B cell (primary cell): ENCODE measurements at regions not wholly inside any gene's neighbourhood (a gene's known extent, or its start where the extent isn't known, plus 50 kb on each side); places are given as distances from the start of the nearest gene placed in this dataset.

Experiments used
- EZH2 ChIP-seq: IDR thresholded peaks from 2 replicates; pipeline ENCODE4 v1.6.1; 2012; ENCODE audit warnings: borderline replicate concordance, low read depth, mild to moderate bottlenecking, moderate library complexity, low read length; ENCODE audit not compliant: insufficient read depth, poor library complexity, severe bottlenecking
- TF ChIP-seq, protein P1 (sequence below): fragments of 200-600 bp; IDR thresholded peaks from one replicate; pipeline ENCODE4 v1.8.0; 2022; ENCODE audit warnings: antibody characterized with exemption, mild to moderate bottlenecking

DNA sequence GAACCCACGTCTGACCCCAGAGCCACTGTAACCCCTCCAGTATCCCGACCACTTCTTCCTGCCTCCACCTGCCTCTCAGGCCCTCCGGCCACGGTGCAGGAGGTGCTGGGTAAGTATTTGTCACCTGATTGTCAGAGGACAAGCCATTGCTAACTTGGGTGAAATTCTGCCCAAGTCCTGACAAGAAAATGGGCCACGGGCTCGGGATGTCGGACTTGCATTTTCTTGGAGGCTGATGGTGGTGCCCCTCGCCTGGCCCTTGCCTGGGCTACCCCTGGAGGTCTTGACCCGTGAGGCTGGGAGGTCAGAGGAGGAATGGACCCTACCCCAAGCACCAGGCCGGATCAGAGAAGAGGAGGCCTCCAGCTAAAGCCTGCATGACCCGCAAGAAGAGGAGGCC lies 149.7 kb upstream of the COL5A1 start:
- TF ChIP-seq, protein P1, sequence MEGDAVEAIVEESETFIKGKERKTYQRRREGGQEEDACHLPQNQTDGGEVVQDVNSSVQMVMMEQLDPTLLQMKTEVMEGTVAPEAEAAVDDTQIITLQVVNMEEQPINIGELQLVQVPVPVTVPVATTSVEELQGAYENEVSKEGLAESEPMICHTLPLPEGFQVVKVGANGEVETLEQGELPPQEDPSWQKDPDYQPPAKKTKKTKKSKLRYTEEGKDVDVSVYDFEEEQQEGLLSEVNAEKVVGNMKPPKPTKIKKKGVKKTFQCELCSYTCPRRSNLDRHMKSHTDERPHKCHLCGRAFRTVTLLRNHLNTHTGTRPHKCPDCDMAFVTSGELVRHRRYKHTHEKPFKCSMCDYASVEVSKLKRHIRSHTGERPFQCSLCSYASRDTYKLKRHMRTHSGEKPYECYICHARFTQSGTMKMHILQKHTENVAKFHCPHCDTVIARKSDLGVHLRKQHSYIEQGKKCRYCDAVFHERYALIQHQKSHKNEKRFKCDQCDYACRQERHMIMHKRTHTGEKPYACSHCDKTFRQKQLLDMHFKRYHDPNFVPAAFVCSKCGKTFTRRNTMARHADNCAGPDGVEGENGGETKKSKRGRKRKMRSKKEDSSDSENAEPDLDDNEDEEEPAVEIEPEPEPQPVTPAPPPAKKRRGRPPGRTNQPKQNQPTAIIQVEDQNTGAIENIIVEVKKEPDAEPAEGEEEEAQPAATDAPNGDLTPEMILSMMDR: no peak
- no peak for TF ChIP-seq EZH2
